GM11168 (cell line): ENCODE measurements at regions not wholly inside any gene's neighbourhood (a gene's known extent, or its start where the extent isn't known, plus 50 kb on each side); places are given as distances from the start of the nearest gene placed in this dataset.
"Not testable (repeated sequence)": the region's sequence is repeated elsewhere in the genome, so short reads cannot be mapped to it uniquely, and the experiment has no call there.

ENCODE experiments used
- in situ Hi-C: fragments of 300-500 bp; cut with MboI; formaldehyde crosslinking; loops from one replicate; pipeline ENCODE4 v1.12.0; 2022; ENCODE audit warnings: low sequenced_read_pairs; ENCODE audit not compliant: unreplicated experiment

GRCh38 chr18:39244242-39244641 lies 1678.6 kb upstream of the CELF4 start:
- in situ Hi-C loops: no loop called here

GRCh38 chr18:39241534-39241933 lies 1675.9 kb upstream of the CELF4 start:
- in situ Hi-C loops: no loop called here

GRCh38 chr18:39238981-39239660 lies 1673.5 kb upstream of the CELF4 start:
- in situ Hi-C loops: no loop called here

GRCh38 chr18:39235118-39235719 lies 1669.6 kb upstream of the CELF4 start:
- in situ Hi-C loops: no loop called here

GRCh38 chr18:39232937-39233336 lies 1667.3 kb upstream of the CELF4 start:
- in situ Hi-C loops: no loop called here

GRCh38 chr18:39232490-39232889 lies 1666.9 kb upstream of the CELF4 start:
- in situ Hi-C loops: no loop called here

- in situ Hi-C loops: no loop called here
These were observed 1664.6 kb upstream of the CELF4 start for GRCh38 chr18:39230086-39230803.

GRCh38 chr18:39227769-39228168 lies 1662.2 kb upstream of the CELF4 start:
- in situ Hi-C loops: not testable (repeated sequence)

GRCh38 chr18:39225373-39225772 lies 1659.8 kb upstream of the CELF4 start:
- in situ Hi-C loops: no loop called here

GRCh38 chr18:39223283-39223682 lies 1657.7 kb upstream of the CELF4 start:
- in situ Hi-C loops: no loop called here

GRCh38 chr18:39215920-39216319 lies 1650.3 kb upstream of the CELF4 start:
- in situ Hi-C loops: no loop called here

- in situ Hi-C loops: no loop called here
These were observed 1645.9 kb upstream of the CELF4 start for GRCh38 chr18:39211461-39211860.

GRCh38 chr18:39209173-39209572 lies 1643.6 kb upstream of the CELF4 start:
- in situ Hi-C loops: no loop called here

- in situ Hi-C loops: no loop called here
These were observed 1643.1 kb upstream of the CELF4 start for GRCh38 chr18:39208729-39209128.

- in situ Hi-C loops: no loop called here
These were observed 1642.6 kb upstream of the CELF4 start for GRCh38 chr18:39208190-39208589.

GRCh38 chr18:39206398-39207103 lies 1641.0 kb upstream of the CELF4 start:
- in situ Hi-C loops: not testable (repeated sequence)

GRCh38 chr18:39205565-39206195 lies 1640.1 kb upstream of the CELF4 start:
- in situ Hi-C loops: no loop called here

- in situ Hi-C loops: no loop called here
These were observed 1634.6 kb upstream of the CELF4 start for GRCh38 chr18:39200153-39200552.

- in situ Hi-C loops: no loop called here
These were observed 1633.7 kb upstream of the CELF4 start for GRCh38 chr18:39199231-39199855.

- in situ Hi-C loops: no loop called here
These were observed 1632.8 kb upstream of the CELF4 start for GRCh38 chr18:39198376-39198775.
